Epithelial cell of proximal tubule (primary cell): ENCODE measurements at regions not wholly inside any gene's neighbourhood (a gene's known extent, or its start where the extent isn't known, plus 50 kb on each side); places are given as distances from the start of the nearest gene placed in this dataset.
"Not testable (repeated sequence)": the region's sequence is repeated elsewhere in the genome, so short reads cannot be mapped to it uniquely, and the experiment has no call there.

Experiments
- DNase-seq: peaks from one replicate; pipeline ENCODE4 v3.0.0-alpha.2; 2011; ENCODE audit warnings: low read depth
- H3K4me3 ChIP-seq: 2 replicates; pipeline ENCODE4 v1.5.1; 2011; ENCODE audit warnings: low read depth, mild to moderate bottlenecking, low read length
- CTCF ChIP-seq: conservative IDR thresholded peaks from 2 replicates; pipeline ENCODE4 v1.5.1; 2012; ENCODE audit warnings: low read depth, mild to moderate bottlenecking, low read length

- no peak for DNase-seq
- no peak for TF ChIP-seq CTCF
- H3K4me3 ChIP-seq, result no peak overlapping the region
Observed at GRCh38 chr13:76271728-76272232, 614.4 kb downstream of the KCTD12 start.

GRCh38 chr13:76268307-76268706, 617.9 kb downstream of the KCTD12 start:
- not testable (repeated sequence) for H3K4me3 ChIP-seq, DNase-seq

GRCh38 chr13:76267216-76267615, 619.0 kb downstream of the KCTD12 start:
- no peak overlapping the region for H3K4me3 ChIP-seq
- DNase-seq, result no peak
- TF ChIP-seq CTCF, result no peak

GRCh38 chr13:76266561-76266960, 619.6 kb downstream of the KCTD12 start:
- no peak overlapping the region for H3K4me3 ChIP-seq
- no peak for TF ChIP-seq CTCF
- DNase-seq, result no peak

- TF ChIP-seq CTCF, result no peak
- DNase-seq, result no peak
Observed at GRCh38 chr13:76250211-76250610, 614.1 kb downstream of the LMO7 start.

GRCh38 chr13:76245920-76246319, 609.8 kb downstream of the LMO7 start:
- H3K4me3 ChIP-seq, result no peak overlapping the region

More at GRCh38 chr13:76250211-76250610, 614.1 kb downstream of the LMO7 start:
- H3K4me3 ChIP-seq, result no peak overlapping the region

GRCh38 chr13:76245211-76245610, 609.1 kb downstream of the LMO7 start:
- no peak overlapping the region for H3K4me3 ChIP-seq
- no peak for TF ChIP-seq CTCF
- no peak for DNase-seq

More at GRCh38 chr13:76245920-76246319, 609.8 kb downstream of the LMO7 start:
- TF ChIP-seq CTCF, result no peak
- DNase-seq, result no peak

- H3K4me3 ChIP-seq, DNase-seq: not testable (repeated sequence)
Observed at GRCh38 chr13:76243120-76243519, 607.0 kb downstream of the LMO7 start.
